ENCODE measurements at regions not wholly inside any gene's neighbourhood (a gene's known extent, or its start where the extent isn't known, plus 50 kb on each side); places are given as distances from the start of the nearest gene placed in this dataset.

DNA sequence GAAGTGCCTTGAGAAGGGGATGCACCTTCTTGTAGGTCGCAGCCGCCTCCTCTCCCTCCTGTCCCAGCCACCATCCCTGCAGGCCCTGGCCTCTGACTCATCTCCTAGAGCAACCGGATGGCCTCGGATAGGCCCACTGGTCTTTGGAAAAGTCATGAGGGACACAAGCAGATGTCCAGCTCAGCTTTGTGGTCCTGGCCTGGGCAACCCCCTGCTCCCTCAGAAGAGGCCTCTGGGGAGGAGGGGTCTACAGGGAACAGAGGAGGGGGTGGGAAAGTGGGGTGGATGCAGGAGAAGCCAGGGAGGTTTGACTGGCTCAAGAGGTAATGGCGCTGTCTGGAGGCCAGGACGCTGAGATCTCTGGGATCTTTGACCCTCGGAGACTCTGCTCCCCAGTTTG lies 259.2 kb upstream of the TLE3 start:
- intact Hi-C loops (cut with micrococcal nuclease): no loop called here

DNA sequence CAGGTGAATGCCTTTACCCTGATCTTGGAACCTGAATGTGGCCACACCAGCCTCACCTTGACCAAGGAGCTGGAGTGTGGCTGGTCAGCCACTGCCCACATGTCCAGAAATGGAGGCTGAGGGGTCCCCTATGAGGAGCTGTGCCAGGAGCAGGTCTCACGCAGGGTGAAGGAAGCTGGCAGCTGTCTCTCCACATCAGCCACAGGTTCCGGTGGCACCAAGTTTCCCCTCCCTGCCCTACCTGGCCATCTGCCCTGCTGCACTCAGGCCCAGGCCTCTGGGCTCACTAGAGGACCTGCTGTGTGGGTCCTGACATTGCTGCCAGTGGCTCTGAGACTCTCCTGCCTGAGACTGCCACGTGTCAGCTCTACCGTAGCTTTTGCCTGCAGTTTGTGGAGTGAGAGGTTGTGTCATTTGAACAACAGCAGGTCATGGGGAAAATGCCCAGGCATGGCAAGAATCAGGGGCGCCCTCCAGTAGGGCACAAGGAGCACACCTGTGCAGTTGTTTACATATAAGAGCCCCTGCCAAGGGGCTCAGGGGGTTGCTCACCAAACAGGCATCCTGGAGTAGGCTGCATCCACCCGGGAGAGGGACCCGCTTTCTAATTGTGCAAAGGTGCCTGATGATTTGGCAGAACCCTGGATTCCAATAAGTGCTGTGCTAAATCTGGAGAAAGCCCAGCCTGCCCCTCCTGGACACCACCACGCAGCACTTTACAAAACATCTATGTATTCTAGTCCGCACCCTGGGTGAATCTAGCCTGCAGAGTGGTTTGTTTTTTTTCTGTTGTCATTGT lies 258.5 kb upstream of the TLE3 start:
- intact Hi-C loops (cut with micrococcal nuclease): no loop called here

DNA sequence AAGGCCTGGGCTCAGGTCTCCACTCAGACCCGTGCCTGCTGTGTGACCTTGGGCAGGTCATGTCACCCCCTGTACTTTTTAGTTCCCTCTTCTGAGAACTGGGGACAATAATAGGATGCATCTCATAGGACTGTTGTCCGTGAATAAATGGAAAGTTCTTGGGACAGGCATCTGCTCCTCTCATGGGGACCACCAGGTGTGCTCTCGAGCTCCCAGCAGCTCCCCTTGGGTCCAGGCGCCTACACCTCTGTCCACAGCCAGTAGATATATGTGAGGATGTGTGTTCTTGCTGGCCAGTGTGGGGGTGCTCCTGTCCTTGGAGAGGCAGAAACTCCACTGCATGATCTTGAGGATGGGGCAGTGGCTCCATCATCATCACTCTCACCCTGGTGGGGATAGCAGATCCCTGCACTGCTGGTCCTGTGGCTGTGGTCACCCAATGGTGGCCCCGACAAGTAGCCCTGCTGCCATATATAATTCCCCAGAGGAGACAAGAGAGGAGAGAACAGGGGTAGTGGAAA lies 257.6 kb upstream of the TLE3 start:
- intact Hi-C loops (cut with micrococcal nuclease): no loop called here

DNA sequence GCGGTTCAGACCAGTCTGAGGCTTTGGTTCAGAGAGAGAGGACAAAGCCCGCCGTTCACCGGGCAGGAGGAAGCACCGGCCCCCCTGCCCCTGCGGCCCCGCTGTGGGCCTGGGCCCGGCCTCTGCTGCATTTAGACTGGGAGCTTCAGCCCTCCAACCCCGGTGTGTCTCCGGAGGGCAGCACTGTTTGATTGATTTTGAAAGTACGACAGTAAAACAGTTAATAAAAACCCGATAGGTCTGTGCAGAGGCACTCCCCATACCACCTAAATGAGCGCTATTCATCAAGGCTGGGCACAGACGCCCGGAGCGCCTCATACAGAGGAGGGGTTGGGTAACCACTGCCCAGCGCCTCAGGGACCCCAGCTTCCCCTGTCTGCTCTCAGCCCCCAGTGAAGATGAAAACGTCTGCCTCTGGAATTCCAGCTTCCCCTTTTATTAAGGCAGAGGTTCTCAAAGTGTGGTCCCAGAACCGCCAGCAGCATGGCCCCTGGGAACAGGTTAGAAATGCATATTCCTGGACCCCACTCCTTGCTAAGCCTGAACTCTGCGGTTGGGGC lies 256.7 kb upstream of the TLE3 start:
- intact Hi-C loops (cut with micrococcal nuclease): no loop called here

DNA sequence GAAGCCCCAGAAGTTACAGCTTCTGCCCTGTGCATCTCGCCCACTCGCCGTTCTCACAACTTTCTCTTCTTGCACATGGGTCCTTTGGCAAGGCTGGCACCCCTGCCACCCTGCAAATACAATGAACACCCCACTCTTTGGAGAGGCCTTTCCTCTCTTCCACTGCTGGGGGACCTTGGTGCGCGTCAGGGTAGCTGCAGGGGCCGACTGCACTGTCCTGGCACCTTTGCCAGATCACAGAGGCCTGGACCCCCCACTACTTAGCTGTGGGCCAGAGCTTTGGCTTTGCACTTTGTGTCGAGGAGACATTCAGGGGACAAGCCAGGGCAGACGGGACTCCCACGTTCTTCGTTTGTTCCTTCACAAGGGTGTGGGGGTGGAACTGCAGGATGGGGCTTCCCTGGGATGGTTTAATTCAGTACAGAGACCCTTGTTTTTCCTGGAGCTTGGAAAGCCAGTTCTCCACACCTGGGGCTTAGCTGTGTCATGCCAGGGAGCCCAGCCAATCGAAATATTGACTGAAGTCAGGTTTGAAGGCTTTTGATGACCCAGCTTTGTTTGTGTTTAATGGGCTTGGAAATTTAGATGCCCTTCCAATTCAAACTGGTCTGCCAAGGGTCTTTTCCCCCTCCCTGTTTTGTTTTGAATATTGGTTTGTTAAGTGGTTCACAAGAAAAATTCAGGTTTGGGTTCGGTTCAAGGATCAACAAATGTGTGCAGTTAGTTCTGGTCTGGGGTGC lies 256.1 kb upstream of the TLE3 start:
- intact Hi-C loops (cut with micrococcal nuclease): no loop called here

DNA sequence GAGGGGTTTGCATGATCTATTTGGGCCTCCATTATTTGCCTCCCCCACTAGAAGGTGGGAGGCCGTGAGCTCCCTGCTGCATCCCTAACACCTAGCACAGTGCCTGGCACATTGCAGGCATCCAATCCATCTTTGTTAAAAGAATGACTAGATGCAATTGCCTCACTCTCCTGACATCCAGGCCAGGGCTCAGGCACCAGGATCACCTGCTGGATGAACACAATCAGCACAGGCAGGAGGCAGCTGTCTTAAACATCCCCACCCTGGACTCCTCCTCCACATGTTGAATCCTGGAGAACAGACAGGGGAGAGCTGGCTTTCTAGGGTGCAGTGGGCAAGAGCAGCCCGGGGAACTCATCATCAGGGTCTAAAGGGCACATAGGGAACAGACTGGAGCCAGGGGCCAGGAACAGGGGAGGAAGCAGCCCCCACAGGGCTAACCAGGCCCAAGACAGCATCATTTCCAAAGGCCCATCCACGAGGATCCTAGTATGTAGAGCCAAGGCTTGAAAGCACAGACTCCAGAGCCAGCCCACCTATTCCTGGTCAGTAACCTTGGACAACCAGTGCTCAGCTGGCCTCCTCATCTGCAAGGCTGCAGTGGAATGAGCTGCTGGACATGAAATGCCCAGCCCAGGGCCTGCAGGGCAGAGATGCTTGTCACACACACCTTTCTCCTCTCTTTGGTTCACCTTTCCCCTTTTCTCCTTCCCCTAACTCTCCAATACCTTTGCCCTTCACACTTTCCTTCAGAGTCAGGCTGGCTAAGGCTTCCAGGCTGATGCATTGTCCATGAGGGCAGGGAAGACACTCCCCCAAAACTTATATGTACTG lies 254.4 kb upstream of the TLE3 start:
- intact Hi-C loops (cut with micrococcal nuclease): no loop called here

DNA sequence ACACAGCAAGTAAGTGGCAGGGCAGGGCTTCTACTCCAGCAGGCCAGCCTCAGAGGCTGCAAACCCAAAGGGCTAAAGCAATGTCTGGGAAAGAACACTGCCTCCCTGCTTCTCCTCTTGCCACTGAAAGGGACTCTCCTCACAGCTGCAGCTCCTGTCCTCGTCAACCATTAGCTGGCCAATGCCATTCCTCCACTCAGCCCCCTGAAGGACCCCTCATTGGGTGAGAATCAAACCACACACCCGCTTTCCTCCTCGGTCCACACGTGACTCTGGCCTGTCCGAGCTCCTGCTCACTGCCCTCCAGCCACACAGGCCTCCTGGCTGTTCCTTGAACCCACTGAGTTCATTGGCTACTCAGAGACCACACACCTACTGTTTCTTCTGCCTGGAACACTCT lies 253.7 kb upstream of the TLE3 start:
- intact Hi-C loops (cut with micrococcal nuclease): no loop called here

DNA sequence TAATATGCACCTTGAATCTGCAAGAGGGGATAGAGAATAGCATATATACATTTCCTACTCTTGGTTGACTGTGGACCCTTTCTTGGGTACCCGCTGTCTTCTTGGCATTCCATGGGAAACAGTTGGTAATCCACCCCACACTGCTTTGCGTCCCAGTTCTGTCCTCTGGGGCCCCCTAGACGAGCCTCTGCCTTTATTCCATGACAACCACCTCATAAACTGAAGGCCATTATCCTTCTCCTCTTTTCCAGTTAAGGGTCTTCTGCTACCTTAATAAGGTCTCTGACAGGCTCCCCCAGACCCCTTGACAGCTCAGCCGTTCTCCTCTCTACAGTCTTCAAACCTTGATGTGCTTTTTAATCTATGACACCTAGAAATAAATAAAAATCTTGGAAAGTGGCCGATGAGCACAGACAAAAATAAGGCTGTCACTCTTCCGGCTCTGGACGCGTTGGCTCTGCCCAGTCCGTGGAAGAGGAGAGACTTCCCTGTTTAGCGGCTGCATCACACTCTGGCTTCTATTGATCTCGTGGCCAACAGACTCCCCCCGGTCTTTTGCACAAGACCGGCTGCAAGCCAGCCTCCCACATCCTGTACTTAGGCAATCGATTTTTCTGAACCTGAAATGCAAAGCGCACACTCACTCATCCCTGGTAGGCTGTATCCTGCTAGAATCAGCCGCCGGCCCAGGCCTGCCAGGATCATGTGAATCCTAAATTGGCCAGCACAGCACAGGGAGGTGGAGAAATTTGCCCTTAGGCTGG lies 251.0 kb upstream of the TLE3 start:
- intact Hi-C loops (cut with micrococcal nuclease): no loop called here

DNA sequence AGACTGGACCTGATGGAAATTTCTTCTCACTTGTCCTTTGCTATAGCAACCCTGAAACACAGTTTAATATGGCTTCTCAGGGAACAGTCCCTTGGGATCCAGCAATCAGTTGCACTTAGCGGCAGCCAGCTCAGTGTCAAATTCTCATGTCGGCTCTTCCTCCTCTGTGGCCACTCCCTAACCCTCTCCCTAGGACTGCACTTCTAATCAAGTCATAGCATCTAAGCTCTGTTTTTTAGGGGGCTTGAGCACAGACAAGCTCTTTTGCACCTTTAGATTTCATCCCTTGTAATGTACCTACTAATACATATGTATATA lies 250.5 kb upstream of the TLE3 start:
- intact Hi-C loops (cut with micrococcal nuclease): no loop called here

DNA sequence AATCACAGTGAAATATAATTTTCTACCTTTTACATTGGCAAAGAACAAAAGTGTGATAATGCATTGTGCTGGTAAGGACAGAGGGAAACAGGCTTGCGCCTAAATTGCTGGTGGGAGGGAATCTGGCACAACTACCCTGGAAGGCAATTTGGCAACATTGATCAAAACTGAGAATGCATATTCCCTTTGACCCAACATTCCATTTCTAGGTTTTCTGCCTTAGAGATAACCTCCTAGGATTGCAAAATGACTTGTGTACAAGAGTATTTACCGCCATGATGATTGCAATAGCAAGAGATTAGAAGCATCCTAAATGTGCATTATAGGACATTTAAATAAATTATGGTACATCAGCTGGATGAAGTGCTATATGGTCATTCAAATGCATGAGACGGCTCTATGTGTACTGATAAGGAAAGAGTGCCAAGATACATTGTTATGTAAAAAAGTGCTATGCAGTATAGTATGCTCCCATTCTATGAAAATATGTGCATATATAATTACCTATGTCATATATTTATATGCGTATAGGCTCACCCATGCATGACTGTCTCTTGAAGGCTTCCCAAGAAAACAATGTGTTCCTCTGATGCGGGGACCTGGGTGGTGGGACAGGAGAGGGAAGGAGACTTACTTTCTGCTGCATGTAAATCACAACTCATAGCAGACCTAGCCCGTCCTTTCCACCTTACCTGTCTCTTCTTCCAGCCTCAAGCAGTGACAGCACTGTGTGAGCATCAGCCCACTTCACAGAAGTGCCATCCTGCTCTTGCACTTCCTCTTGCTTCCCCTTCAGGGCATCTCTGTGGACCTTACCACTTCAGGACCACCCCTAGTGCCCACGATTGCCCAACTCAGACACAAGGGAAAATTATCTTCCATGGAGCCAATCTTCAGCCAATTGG lies 249.9 kb upstream of the TLE3 start:
- intact Hi-C loops (cut with micrococcal nuclease): no loop called here

DNA sequence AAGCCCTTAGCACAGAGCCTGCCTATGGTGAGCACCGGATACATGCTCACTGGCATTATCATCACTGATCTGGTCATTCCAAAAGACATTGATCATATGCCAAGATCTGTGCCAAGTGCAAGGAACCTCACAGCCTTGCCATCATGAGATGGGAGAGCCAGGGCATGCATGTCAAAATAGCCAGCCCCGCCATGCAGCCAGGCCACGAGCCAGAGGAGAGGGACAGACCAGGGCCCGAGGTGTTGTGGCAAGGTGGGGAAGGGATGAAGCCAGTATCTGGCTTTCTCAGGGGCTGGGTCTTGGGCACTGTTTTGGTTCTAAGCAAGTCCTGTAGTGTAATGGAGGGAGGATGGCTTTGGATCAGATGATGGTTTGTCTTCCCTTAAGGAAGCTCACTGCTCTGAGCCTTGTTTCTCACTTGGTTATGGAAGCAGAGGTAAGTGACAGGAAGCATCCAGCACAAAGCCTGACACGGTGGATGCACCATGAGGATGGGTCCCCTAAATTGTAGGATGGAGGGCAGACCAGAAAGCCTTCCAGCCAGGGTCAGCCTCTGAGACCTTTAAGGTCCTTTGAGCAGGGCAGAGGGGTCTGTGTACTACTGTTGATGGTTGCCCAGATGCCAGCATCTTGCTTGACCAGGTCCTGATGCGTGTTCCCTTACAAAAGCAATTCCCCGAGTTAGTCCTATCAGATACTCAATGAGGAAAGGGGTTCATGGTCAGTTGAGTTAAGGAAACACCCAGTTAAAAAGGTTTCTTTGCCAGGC lies 247.7 kb upstream of the TLE3 start:
- intact Hi-C loops (cut with micrococcal nuclease): no loop called here

DNA sequence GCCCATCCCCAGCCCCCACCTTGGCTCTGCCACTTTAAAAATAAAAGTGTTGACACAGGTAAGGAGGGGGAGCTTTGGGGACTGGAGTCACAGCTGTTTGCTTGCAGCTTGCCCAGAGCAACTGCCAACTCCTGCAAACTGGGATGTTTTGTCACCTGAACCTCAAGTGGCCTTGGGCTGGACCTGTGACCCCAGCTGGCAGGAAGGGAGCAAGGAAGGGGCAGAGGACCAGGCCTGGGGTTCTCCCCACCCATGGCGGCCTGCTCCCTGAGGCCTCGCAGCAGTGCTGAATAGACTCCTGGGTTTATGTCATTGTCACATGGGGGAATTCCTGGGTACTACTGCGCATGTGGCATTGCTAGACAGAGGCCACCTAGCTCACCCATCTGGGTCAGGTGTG lies 246.9 kb upstream of the TLE3 start:
- intact Hi-C loops (cut with micrococcal nuclease): no loop called here

DNA sequence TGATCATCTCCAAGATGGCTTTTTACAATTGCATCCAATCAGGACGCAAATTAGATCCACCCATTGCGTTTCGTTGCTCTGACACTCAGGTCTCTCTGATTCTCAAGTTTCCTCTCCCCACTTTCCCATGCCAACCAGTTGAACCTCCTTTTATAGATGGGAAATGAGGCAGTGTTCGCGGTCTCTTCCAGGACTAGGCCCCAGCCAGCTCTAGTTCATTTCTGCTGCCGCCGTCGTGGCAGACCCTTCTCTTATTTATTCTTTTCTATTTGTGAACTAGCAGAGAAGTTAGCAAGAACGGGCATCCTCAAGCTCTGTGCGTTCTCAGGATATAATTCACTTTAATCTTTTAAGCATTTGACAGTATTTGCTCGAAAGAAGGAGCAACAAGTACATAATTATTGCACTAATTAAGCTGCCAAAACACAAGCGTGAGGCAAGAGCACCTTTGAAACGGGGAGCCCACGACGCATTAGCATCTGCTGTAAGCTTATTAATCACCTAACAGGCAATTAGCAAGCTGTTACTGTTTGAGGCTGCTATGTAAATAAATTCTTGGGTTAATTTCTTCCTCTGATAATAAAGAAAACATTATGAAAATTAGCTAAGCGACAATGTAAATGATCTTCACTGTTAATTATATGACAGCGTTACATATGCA lies 246.4 kb upstream of the TLE3 start:
- intact Hi-C loops (cut with micrococcal nuclease): no loop called here

DNA sequence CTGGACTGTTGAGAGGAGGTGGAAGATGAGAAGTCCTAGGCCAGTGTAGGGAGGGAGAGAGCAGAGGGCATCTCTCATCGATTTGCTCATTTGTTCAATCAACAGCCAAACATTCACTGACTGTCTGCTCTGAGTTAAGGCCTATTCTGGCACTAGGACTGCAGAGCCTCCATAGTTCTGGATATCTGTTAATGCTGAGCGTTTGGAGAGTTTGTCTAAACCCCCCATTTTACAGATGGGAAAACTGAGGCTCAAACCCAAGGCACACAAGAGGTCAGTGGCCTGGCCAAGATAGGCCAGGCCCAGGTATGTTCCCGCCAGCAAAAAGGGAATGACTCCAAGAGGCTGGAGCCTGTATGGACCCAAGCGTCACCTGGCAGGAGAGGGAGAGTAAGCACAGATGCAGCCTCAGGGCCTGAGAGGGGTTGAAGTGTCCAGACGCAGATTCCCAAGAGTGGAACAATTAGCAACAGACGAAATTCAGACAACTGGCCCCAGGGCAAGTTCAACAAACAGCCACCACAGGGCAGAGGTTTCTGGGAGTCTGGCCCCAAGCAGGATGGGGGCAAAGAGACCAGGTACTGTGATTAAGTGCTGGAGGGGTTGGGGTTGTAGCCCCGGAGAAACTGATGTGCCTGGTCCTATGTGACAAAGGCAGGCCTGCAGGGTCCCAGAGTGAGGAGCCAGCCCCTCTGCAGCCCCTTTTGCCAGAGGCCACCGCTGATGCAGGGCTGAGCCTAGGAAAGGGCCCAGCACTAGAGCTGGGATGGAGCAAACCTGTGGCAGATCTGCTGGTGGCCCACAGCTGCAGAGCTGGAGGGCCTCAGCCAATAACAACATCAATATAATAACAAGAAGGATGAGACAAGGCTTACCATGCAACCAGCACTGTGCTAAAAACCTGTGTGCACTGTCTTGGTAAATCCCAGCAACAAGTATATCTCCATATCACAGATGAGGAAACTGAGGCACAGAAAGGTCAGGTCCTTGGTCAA lies 245.1 kb upstream of the TLE3 start:
- intact Hi-C loops (cut with micrococcal nuclease): no loop called here

DNA sequence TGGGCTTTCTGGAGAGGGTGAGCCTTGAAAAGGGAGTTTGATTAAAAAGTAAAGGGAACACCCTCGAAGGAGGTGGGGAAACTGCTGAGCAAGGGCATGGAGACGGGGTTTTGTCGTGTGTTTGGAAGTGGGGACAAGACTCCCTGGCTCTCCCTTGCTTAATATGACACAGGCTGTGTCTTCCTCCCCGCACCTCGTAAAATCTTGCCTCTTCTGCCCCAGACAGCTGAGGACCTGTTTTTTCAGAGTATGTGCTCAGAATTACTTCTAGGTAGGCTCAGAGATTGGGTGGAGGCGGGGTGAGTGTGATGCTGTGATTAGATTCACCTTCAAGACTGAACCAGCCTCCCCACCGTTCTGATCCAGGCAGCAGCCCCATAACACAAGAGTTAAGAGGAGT lies 244.4 kb upstream of the TLE3 start:
- intact Hi-C loops (cut with micrococcal nuclease): no loop called here

DNA sequence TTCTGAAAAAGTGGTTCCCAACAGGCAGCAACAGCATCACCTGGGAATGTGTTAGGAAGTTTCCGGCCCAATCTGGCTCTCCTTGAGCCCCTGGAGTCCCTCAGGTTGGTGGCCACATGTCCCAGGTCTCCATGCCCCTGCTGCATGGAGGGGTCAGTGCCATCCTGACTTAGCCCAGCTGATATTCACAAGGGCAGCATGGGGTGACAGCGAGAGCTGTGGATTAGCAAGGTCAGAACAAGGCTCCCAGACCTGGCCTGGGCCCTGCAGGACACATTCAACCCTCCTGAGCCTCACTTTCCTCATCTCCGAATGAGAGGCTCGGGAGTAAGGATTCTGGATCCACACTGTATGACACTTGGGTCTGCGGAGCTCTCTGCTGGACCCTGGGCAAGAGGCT lies 243.8 kb upstream of the TLE3 start:
- intact Hi-C loops (cut with micrococcal nuclease): no loop called here

DNA sequence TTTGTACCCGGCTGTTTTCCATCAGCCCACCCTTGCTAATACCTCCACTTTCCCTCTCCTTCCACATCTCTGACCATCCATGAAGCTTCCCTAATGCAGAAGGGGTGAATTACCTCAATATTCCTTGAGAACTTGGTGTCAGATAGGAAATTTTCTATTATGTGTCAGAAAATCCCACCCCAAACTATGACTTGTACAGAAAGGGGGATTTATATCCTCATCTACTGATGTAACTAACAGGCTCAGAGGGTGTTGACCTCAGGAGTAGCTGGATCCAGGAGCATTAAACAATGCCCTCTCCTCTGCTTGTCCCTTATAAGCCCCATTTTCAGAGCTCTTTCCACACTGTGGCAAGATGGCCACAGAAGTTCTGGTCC lies 242.8 kb upstream of the TLE3 start:
- intact Hi-C loops (cut with micrococcal nuclease): no loop called here

All from T-helper 2 cell treated with Interferon-gamma antibody and Interleukin-4, amounts not matched to agents 100 ng/mL and 5 ng/mL, for 36 hours (primary cell).